H1 (cell line): ENCODE measurements at regions not wholly inside any gene's neighbourhood (a gene's known extent, or its start where the extent isn't known, plus 50 kb on each side); places are given as distances from the start of the nearest gene placed in this dataset.

Source experiments
- ATF2 ChIP-seq: IDR thresholded peaks from 2 replicates; pipeline ENCODE4 v1.6.1; 2012; ENCODE audit warnings: low read length, inconsistent platforms
- ATF3 ChIP-seq: IDR thresholded peaks from 2 replicates; pipeline ENCODE4 v1.6.1; 2011; ENCODE audit warnings: low read depth, mild to moderate bottlenecking, low read length; ENCODE audit not compliant: insufficient read depth
- CHD1 ChIP-seq: IDR thresholded peaks from 2 replicates; pipeline ENCODE4 v1.6.1; 2012; ENCODE audit warnings: low read depth, low read length, improper control_type of control experiment
- CTCF ChIP-seq, 3 experiments: IDR thresholded peaks; 1 replicate in 2 of 3; 2 replicates in 1 of 3; pipeline versions ENCODE4 v1.5.1 to v1.6.1; 2011; ENCODE audit warnings: low read length in 3 of 3, mild to moderate bottlenecking in 3 of 3, inconsistent platforms in 2 of 3, low read depth in 1 of 3, moderate library complexity in 1 of 3; ENCODE audit not compliant: insufficient read depth in 1 of 3; ENCODE audit errors: control extremely low read depth in 1 of 3
- EZH2 ChIP-seq: fragments of 200-600 bp; sonication (generic); IDR thresholded peaks from 2 replicates; pipeline ENCODE4 v1.7.1; 2012; ENCODE audit warnings: low read depth, mild to moderate bottlenecking, moderate library complexity, low read length, inconsistent platforms; ENCODE audit not compliant: severe bottlenecking
- POLR2A ChIP-seq, 2 experiments: IDR thresholded peaks; 1 replicate in 1 of 2; 2 replicates in 1 of 2; pipeline ENCODE4 v1.6.1; 2011; ENCODE audit warnings: low read depth in 2 of 2, low read length in 2 of 2, mild to moderate bottlenecking in 2 of 2; ENCODE audit errors: control extremely low read depth in 1 of 2
- RAD21 ChIP-seq, 2 experiments: IDR thresholded peaks in 1 of 2; conservative IDR thresholded peaks in 1 of 2; 2 replicates each; pipeline ENCODE4 v1.6.1; 2011; ENCODE audit warnings: low read depth in 2 of 2, low read length in 2 of 2, improper control_type of control experiment in 1 of 2, inconsistent platforms in 1 of 2, mild to moderate bottlenecking in 1 of 2, moderate library complexity in 1 of 2
- SIRT6 ChIP-seq: IDR thresholded peaks from one replicate; pipeline ENCODE4 v1.7.1; 2012; ENCODE audit warnings: low read length, inconsistent platforms

- no peak for TF ChIP-seq POLR2A (IDR thresholded peaks at IDR 0.05; ENCODE audit: control extremely low read depth in 1 of 2, low read depth in 2 of 2, low read length in 2 of 2)
- TF ChIP-seq RAD21 (IDR thresholded peaks at IDR 0.05 in 1 of 2, conservative IDR thresholded peaks at IDR 0.05 in 1 of 2; ENCODE audit: low read depth in 2 of 2, low read length in 2 of 2) = no peak
- no peak for TF ChIP-seq EZH2
- TF ChIP-seq CTCF (IDR thresholded peaks at IDR 0.05; ENCODE audit: control extremely low read depth in 1 of 3, insufficient read depth in 1 of 3, low read depth in 1 of 3, low read length in 3 of 3) = no peak
- TF ChIP-seq ATF2 = no peak
- no peak for TF ChIP-seq ATF3
- no peak for TF ChIP-seq SIRT6
- TF ChIP-seq CHD1 = no peak
Observed at GRCh38 chr7:80369321-80369720, 142.5 kb downstream of the GNAT3 start.
